AG09319 (cell line): ENCODE measurements at regions not wholly inside any gene's neighbourhood (a gene's known extent, or its start where the extent isn't known, plus 50 kb on each side); places are given as distances from the start of the nearest gene placed in this dataset.
A peak's percentile ranks its signal among the peaks of the same experiment; 100 is the strongest.
"Not testable (repeated sequence)": the region's sequence is repeated elsewhere in the genome, so short reads cannot be mapped to it uniquely, and the experiment has no call there.

Experiments
- DNase-seq: peaks from one replicate; pipeline ENCODE4 v3.0.0-alpha.2; 2010; ENCODE audit warnings: low read depth; ENCODE audit errors: extremely low read depth
- CTCF ChIP-seq: IDR thresholded peaks from 2 replicates; pipeline ENCODE4 v1.5.1; 2011; ENCODE audit warnings: low read depth, mild to moderate bottlenecking, inconsistent platforms, low read length, moderate library complexity

- DNase-seq, result no peak
- no peak for TF ChIP-seq CTCF
Observed at GRCh38 chr14:103273745-103274615, 60.1 kb upstream of the EIF5 start.

- DNase-seq, result no peak
- no peak for TF ChIP-seq CTCF
Observed at GRCh38 chr14:103275000-103275399, 59.0 kb upstream of the EIF5 start.

- DNase-seq, result no peak
- TF ChIP-seq CTCF, result no peak
Observed at GRCh38 chr14:103277931-103278330, 56.1 kb upstream of the EIF5 start.

GRCh38 chr14:103279142-103280025 lies 54.7 kb upstream of the EIF5 start:
- DNase-seq, result no peak
- no peak for TF ChIP-seq CTCF

GRCh38 chr14:103280278-103280928 lies 53.6 kb upstream of the EIF5 start:
- TF ChIP-seq CTCF, result no peak
- no peak for DNase-seq

GRCh38 chr14:103281496-103282231 lies 52.4 kb upstream of the EIF5 start:
- peak; percentile 62 for TF ChIP-seq CTCF
- DNase-seq, result peak; percentile 31

- DNase-seq, result not testable (repeated sequence)
Observed at GRCh38 chr14:103282309-103282708, 51.7 kb upstream of the EIF5 start.
